Kidney (tissue), 13 donors: ENCODE measurements at regions not wholly inside any gene's neighbourhood (a gene's known extent, or its start where the extent isn't known, plus 50 kb on each side); places are given as distances from the start of the nearest gene placed in this dataset.
"Not testable (repeated sequence)": the region's sequence is repeated elsewhere in the genome, so short reads cannot be mapped to it uniquely, and the experiment has no call there.

Experiments
- DNase-seq, 5 donors: peaks; one replicate each; pipeline ENCODE4 v3.0.0-alpha.2; 2013 to 2020
- FAIRE-seq: peaks from 2 replicates; lab custom pipeline; 2012; peaks lifted over from hg19 to GRCh38; lab: Jason Lieb, UNC
- H3K27ac ChIP-seq, 2 donors: one replicate each; pipeline ENCODE4 v1.7.0; 2013; ENCODE audit warnings: low read depth in 2 of 2, low read length in 2 of 2, inconsistent platforms in 1 of 2
- H3K27me3 ChIP-seq: one replicate; pipeline ENCODE4 v1.7.1; 2013; ENCODE audit warnings: low read length, inconsistent platforms; ENCODE audit not compliant: control insufficient read depth, insufficient read depth
- H3K36me3 ChIP-seq, 3 donors: one replicate each; pipeline versions ENCODE4 v1.7.0 to v1.7.1; 2013; ENCODE audit warnings: low read length in 3 of 3, control low read depth in 1 of 3, inconsistent platforms in 1 of 3; ENCODE audit not compliant: insufficient read depth in 3 of 3, control insufficient read depth in 2 of 3
- H3K4me1 ChIP-seq, 3 donors: one replicate each; pipeline versions ENCODE4 v1.7.0 to v1.7.1; 2013; ENCODE audit warnings: low read length in 3 of 3, inconsistent platforms in 1 of 3, low read depth in 1 of 3; ENCODE audit not compliant: control insufficient read depth in 2 of 3, insufficient read depth in 2 of 3
- H3K4me3 ChIP-seq, 3 donors: one replicate each; pipeline versions ENCODE4 v1.7.0 to v1.8.1; 2013; ENCODE audit warnings: low read length in 3 of 3, control low read depth in 1 of 3, inconsistent platforms in 1 of 3
- H3K9ac ChIP-seq, 3 donors: one replicate each; pipeline versions ENCODE4 v1.7.0 to v1.7.1; 2013; ENCODE audit warnings: low read length in 3 of 3, control low read depth in 1 of 3, inconsistent platforms in 1 of 3
- H3K9me3 ChIP-seq, 3 donors: one replicate each; pipeline versions ENCODE4 v1.7.0 to v1.7.1; 2013; ENCODE audit warnings: low read length in 3 of 3, control low read depth in 1 of 3, inconsistent platforms in 1 of 3; ENCODE audit not compliant: control insufficient read depth in 2 of 3, insufficient read depth in 1 of 3
- CTCF ChIP-seq: IDR thresholded peaks from 3 replicates; pipeline ENCODE4 v1.5.1; 2012; ENCODE audit warnings: mild to moderate bottlenecking, moderate library complexity, borderline replicate concordance; ENCODE audit not compliant: insufficient read depth; ENCODE audit errors: extremely low read depth
- intact Hi-C: fragments of 100-400 bp; cut with DNase I; formaldehyde crosslinking; loops from one replicate; pipeline ENCODE4 v1.11.1; 2022
- donor health status: control.
- donor health status: control.
- donor health status: control.
- donor health status: control.
- donor health status: control.
- donor health status: DM: yes; HTN: yes; CAD: no.
- donor health status: Normal renal cell carcinoma (clear cell type).

GRCh38 chr14:105614987-105615386 lies 88.6 kb downstream of the TMEM121 start:
- H3K27ac ChIP-seq, H3K4me3 ChIP-seq, DNase-seq, H3K36me3 ChIP-seq, H3K4me1 ChIP-seq, H3K9ac ChIP-seq, FAIRE-seq, H3K27me3 ChIP-seq, H3K9me3 ChIP-seq, intact Hi-C loops: not testable (repeated sequence)

- not testable (repeated sequence) for H3K36me3 ChIP-seq, H3K9me3 ChIP-seq, H3K4me1 ChIP-seq, H3K27me3 ChIP-seq, H3K27ac ChIP-seq, H3K9ac ChIP-seq, H3K4me3 ChIP-seq, FAIRE-seq
- peak in 2 of 5 donors; percentile 20 to 65 for DNase-seq
- intact Hi-C loops: loop anchor here (2.0 kb wide), 1 partner anchor 145 kb away; no protein-coding TSS in a partner anchor
These were observed 89.8 kb downstream of the TMEM121 start for GRCh38 chr14:105615986-105616801.

- DNase-seq (peak in 2 of 5 donors; percentile 17 to 71), FAIRE-seq (no peak)
- intact Hi-C loops: loop anchor here (2.0 kb wide), 1 partner anchor 144 kb away; no protein-coding TSS in a partner anchor
- TF ChIP-seq CTCF: no peak
- H3K9me3 ChIP-seq: no peaks in the 10 kb centered on the region
- no peak overlapping the region for H3K4me3 ChIP-seq
- no peak overlapping the region for H3K9ac ChIP-seq
- no peaks in the 10 kb centered on the region for H3K4me1 ChIP-seq
- H3K27ac ChIP-seq: no peak overlapping the region
- no peaks in the 10 kb centered on the region for H3K36me3 ChIP-seq
- no peaks in the 10 kb centered on the region for H3K27me3 ChIP-seq
These were observed 90.4 kb downstream of the TMEM121 start for GRCh38 chr14:105616802-105617192.

- DNase-seq (no peak), FAIRE-seq (no peak)
- no peaks in the 10 kb centered on the region for H3K9me3 ChIP-seq
- no peaks in the 10 kb centered on the region for H3K27me3 ChIP-seq
- no peak overlapping the region for H3K4me3 ChIP-seq
- no peak overlapping the region for H3K9ac ChIP-seq
- no peaks in the 10 kb centered on the region for H3K4me1 ChIP-seq
- intact Hi-C loops: loop anchor here (2.0 kb wide), 1 partner anchor 144 kb away; no protein-coding TSS in a partner anchor
- TF ChIP-seq CTCF: no peak
- H3K36me3 ChIP-seq: no peaks in the 10 kb centered on the region
- no peak overlapping the region for H3K27ac ChIP-seq
These were observed 90.9 kb downstream of the TMEM121 start for GRCh38 chr14:105617201-105617777.

- not testable (repeated sequence) for DNase-seq, H3K27ac ChIP-seq, FAIRE-seq, H3K9me3 ChIP-seq, H3K4me3 ChIP-seq, H3K4me1 ChIP-seq, H3K9ac ChIP-seq, H3K36me3 ChIP-seq, H3K27me3 ChIP-seq
- intact Hi-C loops: loop anchor here (2.0 kb wide), 1 partner anchor 143 kb away; no protein-coding TSS in a partner anchor
These were observed 91.4 kb downstream of the TMEM121 start for GRCh38 chr14:105617805-105618204.

GRCh38 chr14:105619324-105619723 lies 92.9 kb downstream of the TMEM121 start:
- H3K36me3 ChIP-seq, FAIRE-seq, H3K9ac ChIP-seq, intact Hi-C loops, H3K27me3 ChIP-seq, H3K27ac ChIP-seq, H3K9me3 ChIP-seq, H3K4me3 ChIP-seq, H3K4me1 ChIP-seq: not testable (repeated sequence)
- peak in 1 of 5 donors; percentile 2 for DNase-seq
